Gastroesophageal sphincter (tissue), 4 donors: ENCODE measurements at regions not wholly inside any gene's neighbourhood (a gene's known extent, or its start where the extent isn't known, plus 50 kb on each side); places are given as distances from the start of the nearest gene placed in this dataset.

Source experiments
- ATAC-seq: fragments of 150-250 bp; one replicate; pipeline ENCODE4 v1.9.1; 2016; ENCODE audit warnings: mild to moderate bottlenecking, moderate library complexity
- H3K27ac ChIP-seq, 4 donors: fragments of 200-600 bp; sonication (generic) in 3 of 4; 1 replicate in 3 of 4; 2 replicates in 1 of 4; pipeline ENCODE4 v1.5.1; 2016 to 2019
- H3K27me3 ChIP-seq: fragments of 200-600 bp; sonication (generic); one replicate; pipeline ENCODE4 v1.5.1; 2019
- H3K36me3 ChIP-seq, 2 donors: fragments of 200-600 bp; sonication (generic); one replicate each; pipeline ENCODE4 v1.5.1; 2019; ENCODE audit warnings: control low read depth in 1 of 2
- H3K4me1 ChIP-seq, 3 donors: fragments of 200-600 bp; sonication (generic); 1 replicate in 2 of 3; 2 replicates in 1 of 3; pipeline ENCODE4 v1.5.1; 2016 to 2019; ENCODE audit warnings: control low read depth in 2 of 3
- H3K4me3 ChIP-seq, 2 donors: fragments of 200-600 bp; sonication (generic); one replicate each; pipeline ENCODE4 v1.5.1; 2019; ENCODE audit warnings: mild to moderate bottlenecking in 1 of 2, moderate library complexity in 1 of 2
- H3K9me3 ChIP-seq, 3 donors: fragments of 200-600 bp; sonication (generic); one replicate each; pipeline ENCODE4 v1.5.1; 2017 to 2019; ENCODE audit warnings: control low read depth in 2 of 3
- CTCF ChIP-seq, 4 experiments: fragments of 200-600 bp in 2 of 4; fragments of 450-650 bp in 2 of 4; sonication (generic) in 1 of 4; IDR thresholded peaks; one replicate each; pipeline ENCODE4 v1.5.1; 2017 to 2019; ENCODE audit warnings: antibody characterized with exemption in 4 of 4, mild to moderate bottlenecking in 2 of 4, moderate library complexity in 2 of 4
- EP300 ChIP-seq: sonication (generic); formaldehyde crosslinking; IDR thresholded peaks from one replicate; pipeline ENCODE4 v1.6.1; 2017; ENCODE audit warnings: antibody characterized with exemption, mild to moderate bottlenecking
- POLR2A ChIP-seq, 2 donors: fragments of 450-650 bp; IDR thresholded peaks; one replicate each; pipeline ENCODE4 v1.6.1; 2017; ENCODE audit warnings: antibody characterized with exemption in 2 of 2, mild to moderate bottlenecking in 2 of 2, moderate library complexity in 1 of 2
- POLR2AphosphoS5 ChIP-seq: sonication (generic); formaldehyde crosslinking; IDR thresholded peaks from one replicate; pipeline ENCODE4 v1.6.1; 2017; ENCODE audit warnings: antibody characterized with exemption
- WGBS, 2 donors: methylation state at CpG; one replicate each; pipeline ENCODE4 v1.1.5; 2018; ENCODE audit warnings: low coverage in 1 of 2; 5-methylcytosine and 5-hydroxymethylcytosine counted together

GRCh38 chr12:92362126-92362525 is 216.5 kb upstream of the BTG1 start:
- Histone ChIP-seq H3K4me1 (no peaks in the 10 kb centered on the region), H3K27ac (no peak overlapping the region), H3K9me3 (no peaks in the 10 kb centered on the region), H3K27me3 (no peaks in the 10 kb centered on the region), H3K36me3 (no peaks in the 10 kb centered on the region), H3K4me3 (no peak overlapping the region)
- WGBS, 2 donors, result 46 to 80% methylated on average over 6 of the region's 6 CpGs
- ATAC-seq, result no peak
- TF ChIP-seq CTCF (IDR thresholded peaks at IDR 0.05) (no peak), EP300 (no peak), POLR2A (IDR thresholded peaks at IDR 0.05) (no peak), POLR2AphosphoS5 (no peak)

GRCh38 chr12:92360543-92360942 is 214.9 kb upstream of the BTG1 start:
- WGBS, 2 donors, result 82 to 94% methylated on average over 2 of the region's 2 CpGs
- TF ChIP-seq EP300 (no peak), CTCF (IDR thresholded peaks at IDR 0.05) (no peak), POLR2AphosphoS5 (no peak), POLR2A (IDR thresholded peaks at IDR 0.05) (no peak)
- H3K9me3 ChIP-seq, result no peaks in the 10 kb centered on the region

GRCh38 chr12:92359581-92360209 is 214.0 kb upstream of the BTG1 start:
- ATAC-seq, result no peak
- no peaks in the 10 kb centered on the region for H3K36me3 ChIP-seq
- H3K27ac ChIP-seq, result no peak overlapping the region
- no peaks in the 10 kb centered on the region for H3K9me3 ChIP-seq
- no peaks in the 10 kb centered on the region for H3K27me3 ChIP-seq
- WGBS, 2 donors, result 84 to 90% methylated on average over 2 of the region's 2 CpGs
- TF ChIP-seq EP300 (no peak), CTCF (IDR thresholded peaks at IDR 0.05) (no peak), POLR2AphosphoS5 (no peak), POLR2A (IDR thresholded peaks at IDR 0.05) (no peak)
- H3K4me3 ChIP-seq, result no peak overlapping the region
- no peaks in the 10 kb centered on the region for H3K4me1 ChIP-seq

More at GRCh38 chr12:92360543-92360942, 214.9 kb upstream of the BTG1 start:
- Histone ChIP-seq H3K4me1 (no peaks in the 10 kb centered on the region), H3K4me3 (no peak overlapping the region), H3K36me3 (no peaks in the 10 kb centered on the region), H3K27ac (no peak overlapping the region), H3K27me3 (no peaks in the 10 kb centered on the region)
- ATAC-seq, result no peak

- Histone ChIP-seq H3K36me3 (no peaks in the 10 kb centered on the region), H3K4me3 (no peak overlapping the region), H3K27ac (no peak overlapping the region), H3K27me3 (no peaks in the 10 kb centered on the region), H3K9me3 (no peaks in the 10 kb centered on the region), H3K4me1 (no peaks in the 10 kb centered on the region)
- ATAC-seq, result no peak
- TF ChIP-seq CTCF (IDR thresholded peaks at IDR 0.05) (no peak), POLR2A (IDR thresholded peaks at IDR 0.05) (no peak), POLR2AphosphoS5 (no peak), EP300 (no peak)
- 88 to 89% methylated on average over 4 to 5 of the region's 5 CpGs for WGBS, 2 donors
These were observed 212.1 kb upstream of the BTG1 start for GRCh38 chr12:92357584-92358261.

- Histone ChIP-seq H3K27me3 (no peaks in the 10 kb centered on the region), H3K4me3 (no peak overlapping the region), H3K9me3 (no peaks in the 10 kb centered on the region), H3K36me3 (no peaks in the 10 kb centered on the region), H3K27ac (no peak overlapping the region), H3K4me1 (no peaks in the 10 kb centered on the region)
- WGBS, 2 donors, result 67% methylated on average over 1 of the region's 2 CpGs; no CpG with 5 or more reads in 1 of the 2 donors
- TF ChIP-seq EP300, result no peak
- TF ChIP-seq POLR2AphosphoS5, result no peak
- TF ChIP-seq CTCF (IDR thresholded peaks at IDR 0.05), result no peak
- no peak for TF ChIP-seq POLR2A (IDR thresholded peaks at IDR 0.05)
- no peak for ATAC-seq
These were observed 210.8 kb upstream of the BTG1 start for GRCh38 chr12:92356425-92356824.
